GM23338 (cell line): ENCODE measurements at regions not wholly inside any gene's neighbourhood (a gene's known extent, or its start where the extent isn't known, plus 50 kb on each side); places are given as distances from the start of the nearest gene placed in this dataset.

Experiments
- CREB1 ChIP-seq: fragments of 250-450 bp; sonication (Bioruptor Pico); IDR thresholded peaks from 2 replicates; pipeline ENCODE4 v1.5.0; 2020; ENCODE audit warnings: low read depth, mild to moderate bottlenecking, moderate library complexity
- CTCF ChIP-seq, 2 experiments: fragments of 200-600 bp in 1 of 2; sonication (generic) in 1 of 2; conservative IDR thresholded peaks; 2 replicates each; pipeline versions ENCODE4 v1.5.1 to v1.6.1; 2016 to 2017; ENCODE audit warnings: antibody characterized with exemption in 2 of 2, low read depth in 2 of 2, mild to moderate bottlenecking in 2 of 2, moderate library complexity in 1 of 2
- ETS1 ChIP-seq: IDR thresholded peaks from 2 replicates; pipeline ENCODE4 v1.6.1; 2016; ENCODE audit warnings: antibody characterized with exemption
- EZH2 ChIP-seq: fragments of 200-600 bp; sonication (generic); IDR thresholded peaks from one replicate; pipeline ENCODE4 v1.8.0; 2017; ENCODE audit warnings: antibody characterized with exemption, mild to moderate bottlenecking, low read depth; ENCODE audit not compliant: unreplicated experiment
- EZH2phosphoT487 ChIP-seq: fragments of 200-600 bp; sonication (generic); IDR thresholded peaks from one replicate; pipeline ENCODE4 v1.8.1; 2018; ENCODE audit warnings: antibody characterized with exemption; ENCODE audit not compliant: unreplicated experiment
- JUNB ChIP-seq: IDR thresholded peaks from one replicate; pipeline ENCODE4 v1.6.1; 2016; ENCODE audit warnings: antibody characterized with exemption; ENCODE audit not compliant: unreplicated experiment
- NANOG ChIP-seq: IDR thresholded peaks from 2 replicates; pipeline ENCODE4 v1.6.1; 2016; ENCODE audit warnings: antibody characterized with exemption, borderline replicate concordance
- POLR2AphosphoS5 ChIP-seq: IDR thresholded peaks from 2 replicates; pipeline ENCODE4 v1.6.1; 2016; ENCODE audit warnings: antibody characterized with exemption, low read depth
- REST ChIP-seq: IDR thresholded peaks from one replicate; pipeline ENCODE4 v1.6.1; 2018; ENCODE audit warnings: antibody characterized with exemption; ENCODE audit not compliant: unreplicated experiment
- STAT1 ChIP-seq: IDR thresholded peaks from one replicate; pipeline ENCODE4 v1.6.1; 2016; ENCODE audit warnings: antibody characterized with exemption; ENCODE audit not compliant: unreplicated experiment
- ZNF114 ChIP-seq: fragments of 250-450 bp; sonication (Bioruptor Pico); IDR thresholded peaks from 2 replicates; pipeline ENCODE4 v1.5.0; 2020; ENCODE audit warnings: mild to moderate bottlenecking, moderate library complexity
- ZNF331 ChIP-seq: fragments of 250-450 bp; sonication (Bioruptor Pico); IDR thresholded peaks from 2 replicates; pipeline ENCODE4 v1.5.0; 2020; ENCODE audit warnings: low read depth, mild to moderate bottlenecking, moderate library complexity
- ZNF462 ChIP-seq: fragments of 250-450 bp; sonication (Bioruptor Pico); IDR thresholded peaks from 2 replicates; pipeline ENCODE4 v1.5.0; 2020; ENCODE audit warnings: mild to moderate bottlenecking, moderate library complexity

GRCh38 chr1:168640836-168641235 is 64.4 kb downstream of the XCL1 start:
- TF ChIP-seq EZH2phosphoT487: no peak
- TF ChIP-seq CTCF (conservative IDR thresholded peaks at IDR 0.05; ENCODE audit: low read depth in 2 of 2): no peak
- no peak for TF ChIP-seq EZH2
- TF ChIP-seq ZNF331 (CRISPR knock-in tag): no peak
- TF ChIP-seq POLR2AphosphoS5: no peak
- no peak for TF ChIP-seq STAT1
- TF ChIP-seq ZNF114: no peak
- no peak for TF ChIP-seq REST
- TF ChIP-seq NANOG: no peak
- no peak for TF ChIP-seq JUNB
- TF ChIP-seq CREB1 (CRISPR knock-in tag): no peak
- TF ChIP-seq ZNF462 (CRISPR knock-in tag): no peak
- no peak for TF ChIP-seq ETS1
